Daoy (cell line): ENCODE measurements at regions not wholly inside any gene's neighbourhood (a gene's known extent, or its start where the extent isn't known, plus 50 kb on each side); places are given as distances from the start of the nearest gene placed in this dataset.

Experiments used
- DNase-seq: peaks from one replicate; pipeline ENCODE4 v3.0.0-alpha.2; 2015; ENCODE audit warnings: low read depth

DNA sequence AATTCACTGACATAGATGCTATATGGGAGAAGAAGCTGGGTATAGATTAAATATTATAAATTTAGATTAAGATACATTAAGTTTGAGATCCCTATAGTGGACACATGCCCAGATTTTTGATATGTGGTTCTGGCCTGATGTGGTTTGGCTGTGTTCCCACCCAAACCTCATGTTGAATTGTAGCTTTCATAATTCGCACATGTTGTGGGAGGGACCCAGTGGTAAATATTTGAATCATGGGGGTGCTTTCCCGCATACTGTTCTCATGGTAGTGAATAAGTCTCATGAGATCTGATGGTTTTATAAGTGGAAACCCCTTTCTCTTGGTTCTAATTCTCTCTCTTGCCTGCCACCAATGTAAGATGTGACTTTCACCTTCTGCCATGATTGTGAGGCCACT is 189.4 kb upstream of the CD96 start:
- no peak for DNase-seq

DNA sequence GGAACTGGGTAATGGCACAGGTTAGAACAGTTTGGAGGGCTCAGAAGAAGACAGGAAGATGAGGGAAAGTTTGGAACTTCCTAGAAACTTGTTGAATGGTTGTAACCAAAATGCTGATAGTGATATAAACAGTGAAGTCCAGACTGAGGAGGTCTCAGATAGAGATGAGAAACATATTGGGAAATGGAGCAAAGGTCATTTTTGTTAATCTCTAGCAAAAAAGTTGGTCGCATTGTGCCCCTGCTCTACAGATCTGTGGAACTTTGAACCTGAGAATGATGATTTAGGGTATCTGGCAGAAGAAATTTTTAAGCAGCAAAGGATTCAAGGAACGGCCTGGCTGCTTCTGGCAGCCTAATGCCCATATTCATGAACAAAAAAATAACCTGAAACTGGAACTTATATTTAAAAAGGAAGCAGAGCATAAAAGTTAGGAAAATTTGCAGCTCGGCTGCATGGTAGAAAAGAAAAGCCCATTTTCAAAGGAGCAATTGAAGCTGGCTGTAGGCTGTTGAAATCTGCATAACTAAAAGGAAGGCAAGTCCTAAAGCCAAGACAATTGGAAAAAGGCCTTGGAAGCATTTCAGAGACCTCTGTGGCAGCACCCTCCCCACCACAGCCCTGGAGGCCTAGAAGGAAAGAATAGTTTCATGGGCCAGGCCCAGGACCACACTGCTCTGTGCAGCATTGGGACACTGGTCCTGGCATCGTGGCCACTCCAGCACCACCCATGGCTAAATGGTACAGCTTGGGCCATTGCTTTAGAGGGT is 182.6 kb upstream of the CD96 start:
- no peak for DNase-seq

DNA sequence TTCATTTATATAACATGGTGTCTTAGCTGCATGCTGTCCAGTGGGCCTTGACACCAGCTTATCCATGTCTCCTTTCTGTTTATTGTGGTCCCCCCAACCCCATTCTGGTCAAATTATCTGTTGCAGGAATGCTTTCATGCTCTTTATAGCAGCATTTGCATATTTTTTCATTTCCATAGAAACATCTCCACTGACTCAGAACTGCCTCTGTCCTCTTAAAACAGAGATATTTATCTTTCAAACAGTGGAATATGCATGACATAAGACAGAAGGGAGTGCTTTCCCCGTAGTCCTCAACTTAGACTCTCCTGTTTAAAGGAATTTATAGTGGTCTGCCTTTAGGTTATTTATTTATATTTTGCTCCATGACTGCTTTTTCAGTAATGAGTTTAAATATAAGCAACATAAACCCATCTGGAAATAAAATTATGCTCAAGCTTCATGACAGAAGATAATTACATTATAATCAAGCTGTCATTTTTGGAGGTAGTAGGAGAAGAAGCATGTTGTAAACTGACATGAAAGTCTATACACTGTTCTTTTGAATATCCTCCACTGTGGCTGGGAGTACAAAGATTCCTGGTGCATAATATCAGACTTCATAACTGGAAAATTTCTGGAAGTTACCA is 179.5 kb upstream of the CD96 start:
- DNase-seq, result no peak

DNA sequence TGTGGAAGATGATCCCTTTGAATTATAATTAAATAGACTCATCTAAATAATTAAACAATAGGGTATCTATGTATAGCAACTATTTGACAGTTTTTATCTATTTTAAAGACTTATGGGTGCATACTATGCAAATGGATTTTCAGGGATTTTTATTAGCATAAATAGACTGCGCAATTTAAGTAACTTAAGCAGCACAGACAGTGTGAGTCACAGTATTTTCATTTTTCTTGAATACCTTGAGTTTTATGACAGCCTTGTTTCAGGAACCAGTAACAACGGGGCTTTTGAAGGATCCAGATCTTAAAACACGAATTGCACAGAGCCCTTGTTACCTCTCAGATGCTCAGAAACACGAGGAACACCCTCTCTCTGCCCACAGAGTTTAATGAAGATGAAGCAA is 175.5 kb upstream of the CD96 start:
- DNase-seq, result no peak

DNA sequence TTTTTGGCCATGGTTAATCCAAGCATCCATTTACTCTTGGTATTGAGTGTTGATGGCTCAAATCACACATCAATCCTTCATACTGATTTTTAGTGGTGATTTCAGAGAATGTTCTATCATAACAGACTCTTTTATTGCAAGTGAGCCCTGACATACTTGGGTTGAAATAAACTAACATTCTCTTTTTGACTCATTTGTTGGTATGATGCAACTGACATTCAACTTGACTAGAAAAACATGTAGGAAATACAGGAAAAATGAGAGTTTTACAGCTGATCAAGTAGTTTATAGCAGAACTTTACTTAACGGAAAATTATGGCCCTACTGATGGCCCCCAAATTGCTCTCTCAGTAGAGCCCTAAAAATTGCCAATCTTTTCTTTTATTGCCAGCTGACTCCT is 173.9 kb upstream of the CD96 start:
- DNase-seq, result no peak

DNA sequence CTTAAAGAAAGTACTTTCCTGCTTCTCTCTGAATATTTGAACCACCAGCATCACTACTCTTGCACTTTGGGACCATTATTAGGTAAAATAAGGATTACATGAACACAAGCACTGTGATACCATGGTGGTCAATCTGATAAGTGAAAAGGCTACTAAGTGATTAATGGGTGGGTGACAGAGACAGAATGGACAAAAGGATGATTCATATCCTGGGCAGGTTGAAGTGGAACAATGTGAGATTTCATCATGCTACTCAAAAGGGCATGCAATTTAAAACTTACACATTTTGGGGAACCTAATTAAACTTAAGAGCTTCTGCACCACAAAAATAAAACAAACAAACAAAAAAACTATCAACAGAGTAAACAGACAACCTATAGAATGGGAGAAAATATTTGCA is 172.0 kb upstream of the CD96 start:
- DNase-seq, result no peak

DNA sequence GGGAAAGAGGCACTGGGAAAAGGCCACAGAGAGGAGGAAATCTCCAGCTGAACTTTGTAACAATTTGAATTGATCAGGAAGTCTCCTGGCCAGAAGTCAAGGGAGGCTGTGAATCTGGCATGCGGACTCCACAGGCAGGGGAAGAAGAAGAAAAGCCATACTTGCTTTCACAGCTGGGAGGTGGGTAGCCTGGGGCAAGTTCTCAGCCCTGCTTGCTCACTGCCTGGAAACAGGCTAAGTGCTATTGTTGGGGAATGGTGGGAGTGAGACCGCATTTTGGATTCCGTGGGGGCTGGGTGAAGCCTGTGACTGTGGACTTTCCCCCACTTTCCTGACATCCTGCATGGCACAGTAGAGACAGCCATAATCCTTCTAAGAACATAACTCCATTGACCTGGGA is 168.8 kb upstream of the CD96 start:
- no peak for DNase-seq

DNA sequence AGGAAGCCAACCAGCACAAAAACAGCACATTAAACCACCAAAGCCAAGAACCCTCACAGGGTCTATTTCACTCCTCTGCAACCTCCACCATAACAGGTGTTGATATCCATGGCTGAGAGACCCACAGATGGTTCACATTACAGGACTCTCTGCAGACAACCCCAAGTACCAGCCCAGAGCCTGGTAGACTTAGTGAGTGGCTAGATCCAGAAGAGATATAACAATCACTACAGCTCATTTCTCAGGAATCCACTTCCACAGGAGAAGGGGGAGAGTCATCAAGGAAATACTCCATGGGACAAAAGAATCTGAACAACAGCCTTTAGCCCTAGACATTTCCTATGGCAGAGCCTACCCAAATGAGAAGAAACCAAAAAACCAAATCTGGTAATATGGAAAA is 168.1 kb upstream of the CD96 start:
- DNase-seq, result no peak

DNA sequence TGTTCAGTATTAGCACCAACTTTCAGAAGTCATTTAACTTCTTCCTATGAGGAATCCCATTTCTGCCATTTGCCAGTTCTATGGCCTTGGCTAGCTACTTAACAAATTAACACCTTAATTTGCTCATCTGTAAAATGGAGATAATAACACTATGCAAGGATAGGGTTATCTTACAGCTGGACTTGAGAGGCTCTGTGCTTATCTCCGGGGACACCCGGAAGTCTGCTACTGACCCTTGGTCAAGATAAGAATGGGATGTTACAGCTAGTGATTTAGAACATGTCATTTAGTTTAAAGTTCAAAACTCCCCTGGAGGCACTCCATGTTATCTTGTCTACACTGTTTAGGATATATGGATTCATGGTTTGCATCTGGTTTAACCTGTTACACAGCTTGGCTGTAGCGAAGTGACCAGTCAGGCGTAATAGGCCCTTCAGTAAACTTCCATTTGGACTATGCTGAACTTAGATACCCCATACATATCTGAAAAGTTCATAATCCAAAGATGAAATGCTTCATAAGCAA is 156.0 kb upstream of the CD96 start:
- DNase-seq, result no peak

DNA sequence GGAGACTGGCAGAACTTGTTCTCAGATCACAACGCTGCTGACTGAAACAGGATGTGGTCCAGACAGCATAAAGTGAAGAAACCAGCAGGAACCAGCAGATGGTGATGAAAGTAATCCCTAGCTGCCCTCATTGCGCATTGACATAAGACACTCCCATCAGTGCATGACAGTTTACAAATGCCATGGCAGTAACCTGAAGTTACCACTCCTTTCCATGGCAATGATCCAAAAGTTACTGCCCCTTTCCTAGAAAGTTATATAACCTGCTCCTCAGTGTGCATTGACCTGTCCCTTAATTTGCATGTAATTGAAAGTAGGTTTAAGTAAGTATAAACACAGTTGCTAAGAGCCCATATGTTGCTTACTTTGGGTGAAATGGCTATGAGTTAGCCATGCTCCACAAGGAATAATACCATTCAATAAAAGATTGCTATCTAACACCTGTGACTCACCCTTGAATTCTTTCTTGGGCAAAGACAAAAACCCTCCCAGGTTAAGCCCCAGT is 149.1 kb upstream of the CD96 start:
- peak; percentile 14 for DNase-seq

DNA sequence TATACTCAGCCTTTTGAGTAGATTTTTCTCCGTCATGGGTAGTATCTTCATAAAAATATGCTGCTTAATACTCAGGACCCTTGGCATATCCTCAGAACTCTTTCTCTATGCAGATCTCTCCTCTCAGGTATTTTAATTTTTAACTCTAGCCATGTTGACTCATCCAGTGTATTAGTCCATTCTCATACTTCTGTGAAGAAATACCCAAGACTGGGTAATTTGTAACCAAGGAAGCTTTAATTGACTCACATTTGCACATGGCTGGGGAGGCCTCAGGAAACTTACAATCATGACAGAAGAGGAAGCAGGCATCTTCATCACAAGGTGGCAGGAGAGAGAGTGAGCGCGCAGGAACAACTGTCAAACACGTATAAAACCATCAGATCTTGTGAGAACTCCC is 129.3 kb upstream of the CD96 start:
- DNase-seq, result no peak

DNA sequence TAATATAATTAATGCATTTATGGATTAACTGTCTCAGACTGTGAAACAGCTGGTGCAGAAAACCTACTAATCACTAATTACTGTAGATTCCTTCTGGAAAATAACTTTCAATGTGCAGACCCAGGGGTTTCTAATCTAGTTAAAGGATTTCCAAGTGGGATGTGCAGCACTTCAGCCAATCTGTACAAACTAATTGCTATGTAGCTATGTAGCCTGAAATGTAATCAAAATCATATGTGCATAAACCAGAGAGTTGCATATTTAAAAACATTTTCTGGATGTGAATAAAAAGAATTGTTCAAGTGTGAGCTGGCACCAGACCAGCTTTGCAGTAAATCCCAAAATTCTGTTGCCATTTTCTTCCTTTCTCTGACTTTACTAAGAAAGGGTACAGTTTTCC is 127.5 kb upstream of the CD96 start:
- DNase-seq, result no peak

DNA sequence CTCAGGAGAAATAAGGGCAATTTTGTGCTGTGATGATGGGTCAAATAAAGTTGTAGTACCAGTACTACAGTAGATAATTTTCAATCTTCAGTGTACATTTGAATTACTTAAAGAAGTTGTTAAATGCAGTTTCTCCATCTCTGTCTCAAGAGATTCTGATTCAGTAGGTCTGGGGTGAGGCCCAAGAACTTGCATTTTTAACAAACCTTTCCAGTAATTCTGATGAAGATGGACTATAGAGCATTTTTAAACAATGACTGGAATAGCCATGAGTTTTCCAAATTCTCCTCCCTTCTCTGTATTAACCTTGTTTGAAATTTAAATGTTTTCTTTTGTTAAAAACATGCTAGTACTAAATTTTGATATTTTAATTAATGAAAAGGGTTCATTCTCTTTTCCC is 127.0 kb upstream of the CD96 start:
- DNase-seq, result no peak

DNA sequence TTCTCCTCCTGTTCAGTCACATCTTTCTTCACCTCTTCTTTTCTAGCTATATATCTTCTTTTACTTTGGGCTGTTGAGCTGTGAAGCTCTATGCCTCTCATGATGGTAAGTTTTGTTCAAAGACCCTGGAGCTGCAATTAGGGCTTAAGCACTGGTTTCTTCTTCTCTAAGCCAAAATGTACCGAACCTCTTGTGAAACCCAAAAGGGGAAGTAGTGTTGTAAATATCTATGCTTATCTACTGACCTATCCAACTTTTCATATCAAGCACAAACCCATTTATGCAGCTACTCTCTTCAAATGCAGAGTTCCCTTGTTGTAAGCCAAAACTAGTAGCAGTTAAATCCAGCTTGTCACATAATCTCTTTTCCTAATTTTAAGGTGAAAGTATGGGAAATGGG is 123.6 kb upstream of the CD96 start:
- no peak for DNase-seq

DNA sequence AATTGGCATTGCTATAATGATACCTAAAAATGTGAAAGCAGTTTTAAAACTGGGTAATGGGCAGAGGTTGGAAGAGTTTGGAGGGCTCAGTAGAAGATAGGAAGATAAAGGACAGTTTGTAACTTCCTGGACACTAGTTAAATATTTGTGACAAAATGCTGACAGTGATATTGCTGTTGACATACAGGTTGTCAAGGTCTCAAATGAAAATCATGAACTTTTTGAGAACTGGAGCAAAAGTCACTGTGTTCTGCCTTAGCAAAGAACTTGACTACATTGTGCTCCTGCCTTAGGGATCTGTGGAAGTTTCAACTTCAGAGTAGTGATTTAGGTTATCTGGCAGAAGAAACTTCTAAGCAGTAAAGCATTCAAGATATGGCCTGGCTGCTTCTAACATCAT is 113.7 kb upstream of the CD96 start:
- no peak for DNase-seq

DNA sequence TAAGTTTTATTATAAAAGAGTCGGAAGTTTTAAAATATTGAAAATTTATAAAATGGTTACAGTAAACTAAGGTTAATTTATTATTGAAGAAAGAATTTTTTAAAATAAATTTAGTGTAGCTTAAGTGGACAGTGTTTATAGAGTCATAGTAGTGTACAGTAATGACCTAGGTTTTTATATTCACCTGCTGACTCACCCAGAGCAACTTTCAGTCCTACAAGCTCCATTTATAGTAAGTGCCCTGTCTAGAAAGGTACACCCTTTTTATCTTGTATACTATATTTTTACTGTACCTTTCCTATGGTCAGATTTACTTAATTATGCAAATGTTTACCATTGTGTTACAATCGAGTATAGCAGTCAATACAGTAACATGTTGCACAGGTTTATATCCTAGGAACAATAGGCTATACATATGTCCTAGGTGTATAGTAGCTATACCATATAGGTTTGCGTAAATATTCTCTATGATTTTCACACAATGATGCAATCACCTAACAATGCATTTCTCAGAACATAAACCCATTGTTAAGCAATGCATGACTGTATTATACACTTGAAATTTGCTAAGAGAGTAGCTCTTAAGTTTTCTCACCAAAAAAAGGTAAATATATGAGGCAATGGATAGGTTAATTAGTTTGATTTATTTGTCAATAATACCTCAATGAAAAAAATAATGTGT is 106.9 kb upstream of the CD96 start:
- no peak for DNase-seq

DNA sequence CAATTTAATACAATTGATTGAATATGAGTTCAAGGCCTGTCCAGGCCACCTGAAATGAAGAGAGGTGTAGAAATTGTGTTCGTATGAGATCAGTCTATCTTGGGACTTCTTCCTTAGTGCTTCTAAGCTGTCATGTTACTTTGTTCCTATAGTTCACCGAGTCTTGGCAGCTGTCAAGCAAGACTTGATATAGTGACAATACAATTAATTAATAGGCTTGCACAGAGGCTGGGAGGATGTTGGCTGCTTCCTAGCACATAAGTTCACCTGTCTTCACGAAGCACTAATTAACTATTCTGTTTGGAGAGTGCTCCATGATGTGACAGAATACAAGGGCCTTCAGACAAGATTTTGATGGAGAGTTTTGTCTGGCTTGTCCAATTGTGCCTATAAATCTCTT is 103.7 kb upstream of the CD96 start:
- DNase-seq, result no peak

DNA sequence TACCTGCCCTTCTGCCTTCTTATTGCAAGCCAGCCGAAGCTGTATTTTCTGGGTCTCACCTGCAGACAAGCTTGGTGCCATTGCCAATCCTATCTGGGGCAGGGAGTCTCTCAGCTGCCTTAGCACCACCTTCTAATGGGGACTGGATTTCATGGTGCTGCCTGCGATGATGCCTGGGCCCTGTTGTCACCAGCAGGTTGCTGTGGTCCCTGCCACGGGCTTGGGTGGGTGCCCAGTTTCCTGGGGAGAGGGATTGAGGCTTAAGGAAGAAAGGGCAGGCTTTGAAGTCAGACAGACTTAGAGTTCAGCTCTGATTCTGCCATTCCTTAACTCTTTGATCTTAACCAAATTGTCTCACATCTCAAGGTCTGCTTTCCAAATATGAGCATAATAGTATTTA is 87.4 kb upstream of the CD96 start:
- DNase-seq, result no peak

DNA sequence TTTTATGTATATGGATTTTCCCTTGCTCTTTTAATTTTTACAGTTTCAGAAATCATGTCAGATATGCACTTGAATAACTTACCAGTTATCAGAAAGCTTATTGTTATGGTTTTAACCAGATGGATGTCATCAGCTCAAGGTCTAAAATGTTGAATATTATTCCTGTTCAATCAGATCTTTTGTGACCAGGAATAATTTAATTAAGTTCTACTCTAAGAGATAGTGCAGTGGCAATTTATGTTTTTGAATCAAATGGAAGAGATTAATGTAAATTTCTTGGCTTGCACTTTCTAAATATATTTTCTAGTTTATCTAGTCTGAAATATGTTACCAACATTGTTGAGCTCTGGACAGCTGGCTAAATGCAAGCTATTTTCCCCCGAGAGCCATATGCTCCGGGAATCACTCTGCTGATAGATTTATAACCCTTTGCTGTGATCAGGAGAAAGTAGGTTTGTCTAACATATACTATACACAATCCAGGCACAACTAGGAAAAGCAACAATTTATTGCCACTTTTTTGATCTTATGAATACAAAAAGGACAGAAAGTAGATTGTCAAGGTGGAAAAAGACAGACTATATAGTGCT is 76.8 kb upstream of the CD96 start:
- no peak for DNase-seq

DNA sequence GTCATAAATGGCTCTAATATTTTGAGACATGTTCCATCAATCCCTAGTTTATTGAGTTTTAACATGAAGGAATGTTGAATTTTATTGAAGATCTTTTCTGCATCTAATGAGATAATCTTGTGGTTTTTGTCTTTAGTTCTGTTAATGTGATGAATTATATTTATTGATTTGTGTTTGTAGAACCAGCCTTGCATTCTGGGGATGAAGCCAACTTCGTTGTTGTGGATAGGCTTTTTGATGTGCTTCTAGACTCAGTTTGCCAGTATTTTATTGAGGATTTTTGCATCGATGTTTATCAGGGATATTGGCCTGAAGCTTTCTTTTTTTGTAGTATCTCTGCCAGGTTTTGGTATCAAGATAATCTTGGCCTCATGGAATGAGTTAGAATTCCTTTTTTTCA is 72.0 kb upstream of the CD96 start:
- DNase-seq, result no peak

DNA sequence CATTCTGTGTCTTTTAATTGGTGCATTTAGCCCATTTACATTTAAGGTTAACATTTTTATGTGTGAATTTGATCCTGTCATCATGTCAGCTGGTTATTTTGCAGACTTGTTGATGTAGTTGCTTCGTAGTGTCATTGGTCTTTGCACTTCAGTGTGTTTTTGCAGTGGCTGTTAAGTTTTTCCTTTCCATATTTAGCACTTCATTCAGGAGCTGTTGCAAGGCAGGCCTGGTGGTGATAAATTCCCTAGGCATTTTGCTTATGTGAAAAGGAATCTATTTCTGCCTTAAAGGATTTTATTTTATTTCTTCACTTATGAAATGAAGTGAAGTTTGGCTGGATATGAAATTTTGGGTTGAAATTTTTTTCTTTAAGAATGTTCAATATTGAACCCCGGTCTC is 70.2 kb upstream of the CD96 start:
- no peak for DNase-seq

DNA sequence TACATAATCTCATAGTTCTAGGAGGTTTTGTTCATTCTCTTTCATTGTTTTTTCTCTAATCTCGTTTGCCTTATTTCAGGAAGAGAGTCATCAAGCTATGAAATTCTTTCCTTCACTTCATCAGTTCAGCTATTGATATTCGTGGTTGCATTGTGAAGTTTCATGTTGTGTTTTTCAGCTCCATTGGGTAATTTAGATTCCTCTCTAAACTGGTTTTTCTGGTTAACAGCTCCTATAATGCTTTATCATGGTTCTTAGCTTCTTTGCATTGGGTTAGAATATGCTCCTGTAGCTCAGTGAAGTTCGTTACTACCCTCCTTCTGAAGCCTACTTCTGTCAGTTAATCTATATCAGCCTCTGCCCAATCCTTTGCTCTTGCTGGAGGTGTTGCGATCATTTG is 69.4 kb upstream of the CD96 start:
- no peak for DNase-seq

DNA sequence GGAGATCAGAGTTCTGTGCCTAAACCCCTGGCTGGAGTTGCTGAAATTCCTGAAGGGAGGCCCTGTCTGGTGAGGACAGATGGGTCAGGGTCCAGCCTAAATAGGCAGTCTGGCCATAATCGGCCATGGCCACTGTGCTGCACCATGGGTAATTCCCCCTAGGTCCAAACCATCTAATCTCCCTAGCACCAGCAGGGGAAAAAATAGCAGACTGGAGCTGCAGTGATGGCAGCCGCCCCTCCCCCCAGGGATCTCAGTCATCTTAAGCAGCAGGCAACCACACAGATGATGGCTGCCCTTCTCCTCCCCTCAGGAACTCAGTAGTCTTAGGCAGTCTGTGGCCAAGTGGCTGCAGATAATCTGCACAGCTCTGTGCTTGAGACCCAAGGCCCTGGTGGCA is 68.4 kb upstream of the CD96 start:
- no peak for DNase-seq
